Retinal pigment epithelial cell (primary cell): ENCODE measurements at regions not wholly inside any gene's neighbourhood (a gene's known extent, or its start where the extent isn't known, plus 50 kb on each side); places are given as distances from the start of the nearest gene placed in this dataset.
"Not testable (repeated sequence)": the region's sequence is repeated elsewhere in the genome, so short reads cannot be mapped to it uniquely, and the experiment has no call there.

Experiments used
- DNase-seq: peaks from one replicate; pipeline ENCODE4 v3.0.0-alpha.2; 2010; ENCODE audit warnings: low read depth
- H3K4me3 ChIP-seq: 2 replicates; pipeline ENCODE4 v1.5.1; 2011; ENCODE audit warnings: mild to moderate bottlenecking, low read length, control low read depth, moderate library complexity
- TF ChIP-seq, protein P1 (sequence below): conservative IDR thresholded peaks from 2 replicates; pipeline ENCODE4 v1.5.1; 2011; ENCODE audit warnings: low read depth, low read length, control low read depth, inconsistent platforms

GRCh38 chr5:12672141-12672540, 767.9 kb upstream of the CTNND2 start:
- TF ChIP-seq, protein P1, sequence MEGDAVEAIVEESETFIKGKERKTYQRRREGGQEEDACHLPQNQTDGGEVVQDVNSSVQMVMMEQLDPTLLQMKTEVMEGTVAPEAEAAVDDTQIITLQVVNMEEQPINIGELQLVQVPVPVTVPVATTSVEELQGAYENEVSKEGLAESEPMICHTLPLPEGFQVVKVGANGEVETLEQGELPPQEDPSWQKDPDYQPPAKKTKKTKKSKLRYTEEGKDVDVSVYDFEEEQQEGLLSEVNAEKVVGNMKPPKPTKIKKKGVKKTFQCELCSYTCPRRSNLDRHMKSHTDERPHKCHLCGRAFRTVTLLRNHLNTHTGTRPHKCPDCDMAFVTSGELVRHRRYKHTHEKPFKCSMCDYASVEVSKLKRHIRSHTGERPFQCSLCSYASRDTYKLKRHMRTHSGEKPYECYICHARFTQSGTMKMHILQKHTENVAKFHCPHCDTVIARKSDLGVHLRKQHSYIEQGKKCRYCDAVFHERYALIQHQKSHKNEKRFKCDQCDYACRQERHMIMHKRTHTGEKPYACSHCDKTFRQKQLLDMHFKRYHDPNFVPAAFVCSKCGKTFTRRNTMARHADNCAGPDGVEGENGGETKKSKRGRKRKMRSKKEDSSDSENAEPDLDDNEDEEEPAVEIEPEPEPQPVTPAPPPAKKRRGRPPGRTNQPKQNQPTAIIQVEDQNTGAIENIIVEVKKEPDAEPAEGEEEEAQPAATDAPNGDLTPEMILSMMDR = no peak
- H3K4me3 ChIP-seq = no peak overlapping the region
- no peak for DNase-seq

DNA sequence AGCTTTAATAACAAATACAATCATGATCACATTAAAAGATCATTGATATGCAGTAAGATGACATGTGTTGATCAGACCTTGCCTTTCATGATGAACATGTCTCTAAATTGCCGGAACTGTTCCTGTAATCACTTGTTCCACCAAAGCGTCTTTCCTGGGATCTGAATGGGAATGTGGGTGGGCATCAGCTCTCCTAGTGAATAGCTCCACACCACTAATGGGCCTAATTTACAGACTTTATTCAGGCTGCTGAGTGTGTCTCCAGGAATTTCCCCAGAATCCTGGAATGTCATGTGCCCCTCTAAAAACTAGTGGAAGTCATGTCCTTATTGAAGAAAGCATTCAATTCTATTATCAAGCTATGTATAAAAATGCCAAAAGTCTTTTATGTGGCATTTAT, 765.1 kb upstream of the CTNND2 start:
- no peak overlapping the region for H3K4me3 ChIP-seq

GRCh38 chr5:12668564-12668963, 764.3 kb upstream of the CTNND2 start:
- TF ChIP-seq, protein P1 = no peak
- no peak for DNase-seq
- H3K4me3 ChIP-seq = no peak overlapping the region

More for the DNA sequence above, 765.1 kb upstream of the CTNND2 start:
- TF ChIP-seq, protein P1 = no peak
- no peak for DNase-seq

DNA sequence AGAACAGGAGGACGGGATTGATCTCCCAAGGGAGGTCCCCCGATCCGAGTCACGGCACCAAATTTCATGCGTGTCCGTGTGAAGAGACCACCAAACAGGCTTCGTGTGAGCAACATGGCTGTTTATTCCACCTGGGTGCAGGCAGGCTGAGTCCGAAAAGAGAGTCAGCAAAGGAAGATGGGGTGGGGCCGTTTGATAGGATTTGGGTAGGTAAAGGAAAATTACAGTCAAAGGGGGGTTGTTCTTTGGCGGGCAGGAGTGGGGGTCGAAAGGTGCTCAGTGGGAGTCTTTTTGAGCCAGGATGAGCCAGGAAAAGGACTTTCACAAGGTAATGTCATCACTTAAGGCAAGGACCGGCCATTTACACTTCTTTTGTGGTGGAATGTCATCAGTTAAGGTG, 763.6 kb upstream of the CTNND2 start:
- not testable (repeated sequence) for DNase-seq, H3K4me3 ChIP-seq

DNA sequence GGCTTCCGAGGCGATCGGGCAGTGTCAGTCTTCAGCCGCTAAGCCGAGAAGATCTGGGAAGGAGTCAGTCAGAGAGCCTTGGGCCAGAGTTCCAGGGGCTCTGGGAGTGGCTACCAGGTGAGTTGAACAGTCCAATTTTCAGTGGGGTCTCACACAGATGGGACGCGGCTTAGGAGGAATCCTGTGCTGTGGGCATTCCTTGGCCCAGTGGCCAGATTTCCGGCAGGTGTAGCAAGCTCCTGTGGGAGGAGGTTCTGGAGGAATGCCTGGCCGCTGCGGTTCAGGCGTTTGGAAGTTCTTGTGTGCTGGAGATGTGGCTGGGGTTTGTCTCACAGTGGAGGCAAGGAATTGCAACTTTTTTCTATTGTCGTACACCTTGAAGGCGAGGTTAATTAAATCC, 761.5 kb upstream of the CTNND2 start:
- not testable (repeated sequence) for DNase-seq, H3K4me3 ChIP-seq

- no peak overlapping the region for H3K4me3 ChIP-seq
- TF ChIP-seq, protein P1 = no peak
- DNase-seq = no peak
Observed at GRCh38 chr5:12662545-12663314, 758.5 kb upstream of the CTNND2 start.

- H3K4me3 ChIP-seq = no peak overlapping the region
- TF ChIP-seq, protein P1 = no peak
- DNase-seq = no peak
Observed at GRCh38 chr5:12661617-12662370, 757.5 kb upstream of the CTNND2 start.

DNA sequence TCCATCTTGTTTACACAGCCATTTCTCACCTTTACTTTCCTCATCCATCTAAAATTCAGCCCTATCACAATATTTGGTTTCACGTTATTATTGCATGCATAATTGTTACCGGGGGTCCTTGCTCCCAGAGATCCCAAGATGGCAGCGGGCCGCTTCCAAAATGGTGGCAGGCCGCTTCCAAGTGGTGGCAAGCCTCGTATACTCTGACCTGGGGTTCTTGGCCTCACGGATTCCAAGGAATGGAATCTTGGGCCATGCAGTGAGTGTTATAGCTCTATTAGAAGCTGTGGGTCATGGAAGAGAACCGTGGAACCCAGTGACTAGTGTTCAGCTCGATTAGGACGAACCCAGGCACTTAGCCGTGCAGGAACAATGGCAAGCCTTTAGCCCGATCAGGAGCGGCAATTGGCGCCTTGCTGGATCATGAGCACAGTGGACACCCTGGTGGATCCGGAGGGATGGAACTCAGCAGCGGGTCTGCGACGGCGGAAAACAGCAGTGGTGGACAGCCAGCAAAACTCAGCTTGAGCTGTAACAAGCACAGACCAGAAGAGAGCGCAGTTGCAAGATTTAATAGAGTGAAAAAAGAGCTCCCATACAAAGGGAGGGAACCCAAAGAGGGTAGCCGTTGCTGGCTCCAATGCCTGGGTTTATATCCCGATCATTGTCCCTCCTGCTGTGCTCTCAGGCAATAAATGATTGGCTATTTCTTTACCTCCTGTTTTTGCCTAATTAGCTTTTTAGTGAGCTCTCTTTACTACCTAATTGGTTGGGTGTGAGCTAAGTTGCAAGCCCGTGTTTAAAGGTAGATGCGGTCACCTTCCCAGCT, 756.2 kb upstream of the CTNND2 start:
- DNase-seq, H3K4me3 ChIP-seq: not testable (repeated sequence)
